HCT116 (cell line): ENCODE measurements at regions not wholly inside any gene's neighbourhood (a gene's known extent, or its start where the extent isn't known, plus 50 kb on each side); places are given as distances from the start of the nearest gene placed in this dataset.

Source experiments
- ATAC-seq: fragments of 200-7000 bp; cut with Tn5 transposase; 2 replicates; pipeline ENCODE4 v1.9.1; 2020; ENCODE audit warnings: mild to moderate bottlenecking, moderate library complexity
- BruUV-seq: library from RNA; stranded (reverse); fragments of 400-500 nt; replicated peaks from 2 replicates; lab custom pipeline; 2021; lab: Mats Ljungman, UMichigan
- CTCF ChIA-PET: fragments of 300-600 bp; sonication (Branson Sonifier 250); formaldehyde crosslinking; loops from one replicate; lab custom pipeline; 2021; ENCODE audit warnings: antibody characterized with exemption; lab: Charles Lee
- POLR2A ChIA-PET: fragments of 300-600, 350-600 bp; sonication (Branson Sonifier 250); formaldehyde crosslinking; loops from one replicate; lab custom pipeline; 2021; ENCODE audit warnings: antibody characterized with exemption; lab: Charles Lee
- RAD21 ChIA-PET, 2 experiments: fragments of 300-600 bp; sonication (Branson Sonifier 250); formaldehyde crosslinking; loops; one replicate each; lab custom pipeline; 2023; ENCODE audit warnings: low total read pairs in 2 of 2; ENCODE audit not compliant: uncharacterized antibody in 2 of 2, unreplicated experiment in 2 of 2, low non-redundant PET in 1 of 2; lab: Charles Lee
- DNase-seq: peaks from one replicate; pipeline ENCODE4 v3.0.0-alpha.2; 2010; ENCODE audit warnings: low read depth, low spot score
- H2AFZ ChIP-seq: fragments of 200-600 bp; shearing (Covaris generic), sonication (generic); 2 replicates; pipeline ENCODE4 v1.6.1; 2017; ENCODE audit warnings: low read depth, mixed run types, mixed read lengths, antibody characterized with exemption, low read length; ENCODE audit not compliant: poor library complexity, severe bottlenecking
- H3K27ac ChIP-seq: 2 replicates; pipeline ENCODE4 v1.5.1; 2012; ENCODE audit warnings: low read depth, low read length
- H3K27me3 ChIP-seq: fragments of 200-600 bp; sonication (generic); 2 replicates; pipeline ENCODE4 v1.6.1; 2016; ENCODE audit warnings: mixed run types, low read length, mixed read lengths; ENCODE audit not compliant: insufficient read depth
- H3K36me3 ChIP-seq, 2 experiments: fragments of 200-500 bp in 1 of 2; fragments of 200-600 bp in 1 of 2; sonication (Bioruptor generic) in 1 of 2; sonication (generic) in 1 of 2; 2 replicates each; pipeline versions ENCODE4 v1.5.1 to v1.6.1; 2014 to 2016; ENCODE audit warnings: low read length in 2 of 2, inconsistent platforms in 1 of 2, mixed read lengths in 1 of 2, mixed run types in 1 of 2; ENCODE audit not compliant: insufficient read depth in 2 of 2, control insufficient read depth in 1 of 2
- H3K4me1 ChIP-seq, 2 experiments: fragments of 200-600 bp in 1 of 2; sonication (generic) in 1 of 2; 2 replicates each; pipeline versions ENCODE4 v1.5.1 to v1.6.1; 2012 to 2017; ENCODE audit warnings: low read length in 2 of 2, inconsistent platforms in 1 of 2, mild to moderate bottlenecking in 1 of 2, mixed read lengths in 1 of 2, mixed run types in 1 of 2, moderate library complexity in 1 of 2; ENCODE audit not compliant: insufficient read depth in 2 of 2, control insufficient read depth in 1 of 2
- H3K4me2 ChIP-seq: fragments of 200-600 bp; sonication (generic); 2 replicates; pipeline ENCODE4 v1.6.1; 2017; ENCODE audit warnings: mixed run types, low read length, mixed read lengths
- H3K4me3 ChIP-seq, 2 experiments: fragments of 200-600 bp in 1 of 2; sonication (generic) in 1 of 2; replicated peaks in 1 of 2; 2 replicates each; pipeline ENCODE4 v1.5.1; 2011 to 2016; ENCODE audit warnings: low read length in 2 of 2, control low read depth in 1 of 2, low read depth in 1 of 2, mild to moderate bottlenecking in 1 of 2, mixed read lengths in 1 of 2, mixed run types in 1 of 2
- H3K79me2 ChIP-seq: fragments of 200-600 bp; sonication (generic); 2 replicates; pipeline ENCODE4 v1.6.1; 2017; ENCODE audit warnings: mild to moderate bottlenecking, mixed run types, low read length, moderate library complexity, mixed read lengths; ENCODE audit not compliant: insufficient read depth
- H3K9ac ChIP-seq: fragments of 200-600 bp; sonication (generic); 2 replicates; pipeline ENCODE4 v1.6.1; 2016; ENCODE audit warnings: low read length, mixed read lengths
- H3K9me2 ChIP-seq: fragments of 200-600 bp; sonication (generic), shearing (Covaris generic); 2 replicates; pipeline ENCODE4 v1.6.1; 2017; ENCODE audit warnings: mixed run types, mild to moderate bottlenecking, moderate library complexity; ENCODE audit not compliant: insufficient read depth
- H3K9me3 ChIP-seq, 2 experiments: fragments of 200-500 bp in 1 of 2; fragments of 200-600 bp in 1 of 2; sonication (Bioruptor generic) in 1 of 2; sonication (generic) in 1 of 2; 2 replicates each; pipeline ENCODE4 v1.6.1; 2014 to 2017; ENCODE audit warnings: low read length in 2 of 2, mixed read lengths in 2 of 2, inconsistent platforms in 1 of 2, low read depth in 1 of 2, mild to moderate bottlenecking in 1 of 2, mixed run types in 1 of 2, moderate library complexity in 1 of 2; ENCODE audit not compliant: control insufficient read depth in 1 of 2, insufficient read depth in 1 of 2
- H4K20me1 ChIP-seq: fragments of 200-600 bp; sonication (generic), shearing (Covaris generic); 2 replicates; pipeline ENCODE4 v1.6.1; 2017; ENCODE audit warnings: mixed run types, mild to moderate bottlenecking, moderate library complexity; ENCODE audit not compliant: insufficient read depth
- CBX3 ChIP-seq: IDR thresholded peaks from 2 replicates; pipeline ENCODE4 v1.6.1; 2012; ENCODE audit warnings: low read depth
- CEBPB ChIP-seq: IDR thresholded peaks from 2 replicates; pipeline ENCODE4 v1.6.1; 2012; ENCODE audit warnings: low read depth
- EGR1 ChIP-seq: IDR thresholded peaks from 2 replicates; pipeline ENCODE4 v1.6.1; 2012; ENCODE audit warnings: low read depth
- ELF1 ChIP-seq: IDR thresholded peaks from 2 replicates; pipeline ENCODE4 v1.6.1; 2012; ENCODE audit warnings: low read depth, borderline replicate concordance
- EZH2 ChIP-seq: fragments of 200-600 bp; sonication (generic); IDR thresholded peaks from 2 replicates; pipeline ENCODE4 v1.6.1; 2017; ENCODE audit warnings: antibody characterized with exemption, mixed run types
- EZH2phosphoT487 ChIP-seq: fragments of 200-600 bp; IDR thresholded peaks from 2 replicates; pipeline ENCODE4 v1.6.1; 2018; ENCODE audit warnings: antibody characterized with exemption, borderline replicate concordance
- FOSL1 ChIP-seq: IDR thresholded peaks from 2 replicates; pipeline ENCODE4 v1.6.1; 2012; ENCODE audit warnings: low read depth
- JUND ChIP-seq: IDR thresholded peaks from 2 replicates; pipeline ENCODE4 v1.6.1; 2012
- POLR2A ChIP-seq: IDR thresholded peaks from 2 replicates; pipeline ENCODE4 v1.7.0; 2011; ENCODE audit warnings: borderline replicate concordance; ENCODE audit not compliant: insufficient read depth, insufficient read length; ENCODE audit errors: extremely low read depth
- POLR2AphosphoS5 ChIP-seq: IDR thresholded peaks from 2 replicates; pipeline ENCODE4 v1.6.1; 2011; ENCODE audit warnings: mild to moderate bottlenecking, low read depth, low read length, moderate library complexity
- RAD21 ChIP-seq: IDR thresholded peaks from 2 replicates; pipeline ENCODE4 v1.6.1; 2012; ENCODE audit warnings: low read depth, mild to moderate bottlenecking
- SIN3A ChIP-seq: IDR thresholded peaks from 2 replicates; pipeline ENCODE4 v1.6.1; 2012; ENCODE audit warnings: low read depth
- TCF7L2 ChIP-seq: IDR thresholded peaks from 2 replicates; pipeline ENCODE4 v1.7.0; 2011; ENCODE audit warnings: borderline replicate concordance, inconsistent platforms; ENCODE audit not compliant: insufficient read depth, insufficient read length; ENCODE audit errors: extremely low read depth
- YY1 ChIP-seq: IDR thresholded peaks from 2 replicates; pipeline ENCODE4 v1.6.1; 2011; ENCODE audit warnings: low read length, low read depth, moderate library complexity, mild to moderate bottlenecking; ENCODE audit not compliant: insufficient replicate concordance; ENCODE audit errors: extremely low read depth
- ZFX ChIP-seq: fragments of 450-650 bp; IDR thresholded peaks from 2 replicates; pipeline ENCODE4 v1.6.1; 2017
- ZNF274 ChIP-seq: fragments of 200-500 bp; sonication (Bioruptor generic); IDR thresholded peaks from 2 replicates; pipeline ENCODE4 v1.6.1; 2014; ENCODE audit warnings: mild to moderate bottlenecking, low read depth, low read length, inconsistent platforms
- intact Hi-C: fragments of 100-400 bp; cut with micrococcal nuclease; formaldehyde crosslinking; loops from 2 replicates; pipeline ENCODE4 v1.10.0; 2022
- TF ChIP-seq, protein P1 (sequence below): IDR thresholded peaks from 2 replicates; pipeline ENCODE4 v1.6.1; 2012
- TF ChIP-seq, protein P2 (sequence below): IDR thresholded peaks from 2 replicates; pipeline ENCODE4 v1.6.1; 2011; ENCODE audit warnings: mild to moderate bottlenecking, low read length, moderate library complexity; ENCODE audit not compliant: insufficient replicate concordance; ENCODE audit errors: extremely low read depth
- TF ChIP-seq, protein P3 (sequence below): IDR thresholded peaks from 2 replicates; pipeline ENCODE4 v1.6.1; 2012; ENCODE audit warnings: low read depth
- TF ChIP-seq, protein P4 (sequence below), 3 experiments: fragments of 200-600 bp in 1 of 3; sonication (generic) in 1 of 3; IDR thresholded peaks in 2 of 3; conservative IDR thresholded peaks in 1 of 3; 2 replicates each; pipeline ENCODE4 v1.5.1; 2012 to 2017; ENCODE audit warnings: low read depth in 2 of 3, low read length in 2 of 3, antibody characterized with exemption in 1 of 3, borderline replicate concordance in 1 of 3, control low read depth in 1 of 3, mild to moderate bottlenecking in 1 of 3, mixed read lengths in 1 of 3, mixed run types in 1 of 3, moderate library complexity in 1 of 3; ENCODE audit not compliant: insufficient read depth in 1 of 3

DNA sequence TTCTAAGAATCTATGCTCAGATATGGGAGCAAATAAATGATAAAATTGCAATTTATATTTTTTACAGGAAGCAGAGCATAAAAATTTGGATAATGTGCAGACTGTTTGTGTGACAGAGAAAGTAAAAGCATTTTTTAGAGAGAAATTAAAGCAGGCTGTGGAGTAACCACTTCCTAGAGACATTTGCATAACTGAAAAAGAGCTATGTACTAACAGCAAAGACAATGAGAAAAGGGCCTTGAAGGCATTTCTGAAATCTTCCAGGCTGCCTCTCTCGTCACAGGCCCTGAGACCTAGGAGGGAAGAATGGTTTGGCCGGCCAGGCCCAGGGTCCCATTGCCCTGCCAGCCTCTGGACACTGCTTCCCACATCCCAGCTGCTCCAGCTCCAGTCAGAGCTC lies 247.2 kb downstream of the ALX1 start:
- Histone ChIP-seq H3K9me3 (no peaks in the 10 kb centered on the region), H3K9me2 (0 out of 2 replicates have a peak, but pooled peaks cover 1% of the 10 kb centered on the region), H4K20me1 (no peaks in the 10 kb centered on the region), H3K79me2 (no peaks in the 10 kb centered on the region), H3K4me3 (no peak overlapping the region), H3K27me3 (no peaks in the 10 kb centered on the region), H3K27ac (no peak overlapping the region), H3K4me2 (no peak overlapping the region), H3K4me1 (no peaks in the 10 kb centered on the region), H3K9ac (no peak overlapping the region), H3K36me3 (no peaks in the 10 kb centered on the region), H2AFZ (no peak overlapping the region)
- ChIA-PET CTCF (no interaction called here), RAD21 (no interaction called here), POLR2A (no interaction called here)
- ATAC-seq (no peak), DNase-seq (no peak)
- BruUV-seq = no TSS peak
- intact Hi-C loops = no loop called here
- TF ChIP-seq ZFX (no peak), CEBPB (no peak), ELF1 (no peak), FOSL1 (no peak), TCF7L2 (no peak), YY1 (no peak), ZNF274 (no peak), EZH2 (no peak), JUND (no peak), EZH2phosphoT487 (no peak), CBX3 (no peak), SIN3A (no peak), RAD21 (no peak), POLR2AphosphoS5 (no peak), EGR1 (no peak), POLR2A (no peak)
- TF ChIP-seq, protein P1, sequence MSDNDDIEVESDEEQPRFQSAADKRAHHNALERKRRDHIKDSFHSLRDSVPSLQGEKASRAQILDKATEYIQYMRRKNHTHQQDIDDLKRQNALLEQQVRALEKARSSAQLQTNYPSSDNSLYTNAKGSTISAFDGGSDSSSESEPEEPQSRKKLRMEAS = no peak
- TF ChIP-seq, protein P2, sequence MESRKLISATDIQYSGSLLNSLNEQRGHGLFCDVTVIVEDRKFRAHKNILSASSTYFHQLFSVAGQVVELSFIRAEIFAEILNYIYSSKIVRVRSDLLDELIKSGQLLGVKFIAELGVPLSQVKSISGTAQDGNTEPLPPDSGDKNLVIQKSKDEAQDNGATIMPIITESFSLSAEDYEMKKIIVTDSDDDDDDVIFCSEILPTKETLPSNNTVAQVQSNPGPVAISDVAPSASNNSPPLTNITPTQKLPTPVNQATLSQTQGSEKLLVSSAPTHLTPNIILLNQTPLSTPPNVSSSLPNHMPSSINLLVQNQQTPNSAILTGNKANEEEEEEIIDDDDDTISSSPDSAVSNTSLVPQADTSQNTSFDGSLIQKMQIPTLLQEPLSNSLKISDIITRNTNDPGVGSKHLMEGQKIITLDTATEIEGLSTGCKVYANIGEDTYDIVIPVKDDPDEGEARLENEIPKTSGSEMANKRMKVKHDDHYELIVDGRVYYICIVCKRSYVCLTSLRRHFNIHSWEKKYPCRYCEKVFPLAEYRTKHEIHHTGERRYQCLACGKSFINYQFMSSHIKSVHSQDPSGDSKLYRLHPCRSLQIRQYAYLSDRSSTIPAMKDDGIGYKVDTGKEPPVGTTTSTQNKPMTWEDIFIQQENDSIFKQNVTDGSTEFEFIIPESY = no peak
- TF ChIP-seq, protein P3, sequence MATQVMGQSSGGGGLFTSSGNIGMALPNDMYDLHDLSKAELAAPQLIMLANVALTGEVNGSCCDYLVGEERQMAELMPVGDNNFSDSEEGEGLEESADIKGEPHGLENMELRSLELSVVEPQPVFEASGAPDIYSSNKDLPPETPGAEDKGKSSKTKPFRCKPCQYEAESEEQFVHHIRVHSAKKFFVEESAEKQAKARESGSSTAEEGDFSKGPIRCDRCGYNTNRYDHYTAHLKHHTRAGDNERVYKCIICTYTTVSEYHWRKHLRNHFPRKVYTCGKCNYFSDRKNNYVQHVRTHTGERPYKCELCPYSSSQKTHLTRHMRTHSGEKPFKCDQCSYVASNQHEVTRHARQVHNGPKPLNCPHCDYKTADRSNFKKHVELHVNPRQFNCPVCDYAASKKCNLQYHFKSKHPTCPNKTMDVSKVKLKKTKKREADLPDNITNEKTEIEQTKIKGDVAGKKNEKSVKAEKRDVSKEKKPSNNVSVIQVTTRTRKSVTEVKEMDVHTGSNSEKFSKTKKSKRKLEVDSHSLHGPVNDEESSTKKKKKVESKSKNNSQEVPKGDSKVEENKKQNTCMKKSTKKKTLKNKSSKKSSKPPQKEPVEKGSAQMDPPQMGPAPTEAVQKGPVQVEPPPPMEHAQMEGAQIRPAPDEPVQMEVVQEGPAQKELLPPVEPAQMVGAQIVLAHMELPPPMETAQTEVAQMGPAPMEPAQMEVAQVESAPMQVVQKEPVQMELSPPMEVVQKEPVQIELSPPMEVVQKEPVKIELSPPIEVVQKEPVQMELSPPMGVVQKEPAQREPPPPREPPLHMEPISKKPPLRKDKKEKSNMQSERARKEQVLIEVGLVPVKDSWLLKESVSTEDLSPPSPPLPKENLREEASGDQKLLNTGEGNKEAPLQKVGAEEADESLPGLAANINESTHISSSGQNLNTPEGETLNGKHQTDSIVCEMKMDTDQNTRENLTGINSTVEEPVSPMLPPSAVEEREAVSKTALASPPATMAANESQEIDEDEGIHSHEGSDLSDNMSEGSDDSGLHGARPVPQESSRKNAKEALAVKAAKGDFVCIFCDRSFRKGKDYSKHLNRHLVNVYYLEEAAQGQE = no peak
- TF ChIP-seq, protein P4, sequence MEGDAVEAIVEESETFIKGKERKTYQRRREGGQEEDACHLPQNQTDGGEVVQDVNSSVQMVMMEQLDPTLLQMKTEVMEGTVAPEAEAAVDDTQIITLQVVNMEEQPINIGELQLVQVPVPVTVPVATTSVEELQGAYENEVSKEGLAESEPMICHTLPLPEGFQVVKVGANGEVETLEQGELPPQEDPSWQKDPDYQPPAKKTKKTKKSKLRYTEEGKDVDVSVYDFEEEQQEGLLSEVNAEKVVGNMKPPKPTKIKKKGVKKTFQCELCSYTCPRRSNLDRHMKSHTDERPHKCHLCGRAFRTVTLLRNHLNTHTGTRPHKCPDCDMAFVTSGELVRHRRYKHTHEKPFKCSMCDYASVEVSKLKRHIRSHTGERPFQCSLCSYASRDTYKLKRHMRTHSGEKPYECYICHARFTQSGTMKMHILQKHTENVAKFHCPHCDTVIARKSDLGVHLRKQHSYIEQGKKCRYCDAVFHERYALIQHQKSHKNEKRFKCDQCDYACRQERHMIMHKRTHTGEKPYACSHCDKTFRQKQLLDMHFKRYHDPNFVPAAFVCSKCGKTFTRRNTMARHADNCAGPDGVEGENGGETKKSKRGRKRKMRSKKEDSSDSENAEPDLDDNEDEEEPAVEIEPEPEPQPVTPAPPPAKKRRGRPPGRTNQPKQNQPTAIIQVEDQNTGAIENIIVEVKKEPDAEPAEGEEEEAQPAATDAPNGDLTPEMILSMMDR (IDR thresholded peaks at IDR 0.05 in 2 of 3, conservative IDR thresholded peaks at IDR 0.05 in 1 of 3; ENCODE audit: borderline replicate concordance in 1 of 3, insufficient read depth in 1 of 3, low read depth in 2 of 3, low read length in 2 of 3) = no peak
